ENCODE measurements at regions not wholly inside any gene's neighbourhood (a gene's known extent, or its start where the extent isn't known, plus 50 kb on each side); places are given as distances from the start of the nearest gene placed in this dataset.
A peak's percentile ranks its signal among the peaks of the same experiment; 100 is the strongest.

DNA sequence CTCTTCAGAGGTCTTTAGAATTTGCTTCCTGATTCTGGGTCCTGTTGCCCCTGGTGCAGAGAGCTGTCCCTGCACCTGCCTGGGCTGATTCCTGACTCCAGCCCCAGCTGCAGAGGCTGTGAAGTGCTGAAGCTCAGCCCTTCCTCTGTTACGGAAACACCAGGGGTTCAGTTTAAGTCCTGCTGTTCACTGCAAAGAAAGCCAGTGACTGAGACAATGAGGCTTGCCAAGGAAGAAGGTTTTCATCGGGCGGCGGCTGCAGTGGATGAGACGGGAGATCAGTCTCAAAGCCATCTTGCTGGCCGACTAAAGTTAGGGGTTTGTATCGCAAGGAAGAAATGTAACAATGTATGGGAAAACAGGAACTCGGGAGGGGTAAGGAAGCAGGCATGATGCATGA lies 142.4 kb upstream of the ZNF236 start:
- DNase-seq: no peak

DNA sequence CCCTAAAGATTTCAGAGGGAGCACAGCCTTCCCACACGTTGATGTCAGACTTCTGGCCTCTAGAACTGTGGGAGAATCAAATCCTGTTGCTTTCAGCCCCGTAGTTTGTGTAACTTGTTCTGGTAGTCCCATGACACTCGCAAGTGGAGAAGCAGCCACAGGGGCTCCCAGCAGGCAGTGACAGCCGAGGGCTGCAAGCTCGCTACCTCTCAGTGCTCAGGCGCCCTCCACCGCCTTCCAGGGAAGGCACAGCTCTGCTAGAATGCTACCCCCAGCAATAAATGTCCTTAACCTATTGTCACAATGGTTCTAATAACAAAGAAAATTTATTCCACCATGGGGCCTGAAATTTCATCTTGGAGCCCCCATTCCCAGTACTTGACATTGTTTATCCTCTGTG lies 143.1 kb upstream of the ZNF236 start:
- no peak for DNase-seq

DNA sequence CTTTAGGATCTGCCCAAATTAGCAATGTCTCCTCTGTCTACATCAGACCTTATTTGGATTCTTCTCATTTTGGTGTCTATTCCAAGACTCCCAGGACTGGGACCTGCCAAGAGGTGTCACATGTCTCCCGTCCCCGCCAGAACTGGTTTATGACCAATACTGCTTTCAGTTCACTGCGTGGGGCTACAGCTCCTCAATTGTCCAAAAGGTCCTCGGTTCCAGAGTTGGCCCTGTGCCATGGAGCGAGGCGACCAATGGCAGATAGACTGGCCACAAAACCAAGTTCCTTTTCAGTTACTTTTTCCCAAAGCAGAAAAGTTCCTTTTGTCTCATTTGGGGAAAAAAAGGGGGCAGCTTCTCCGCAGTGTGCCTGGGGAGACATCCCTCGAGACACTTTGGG lies 144.1 kb upstream of the ZNF236 start:
- DNase-seq: no peak

DNA sequence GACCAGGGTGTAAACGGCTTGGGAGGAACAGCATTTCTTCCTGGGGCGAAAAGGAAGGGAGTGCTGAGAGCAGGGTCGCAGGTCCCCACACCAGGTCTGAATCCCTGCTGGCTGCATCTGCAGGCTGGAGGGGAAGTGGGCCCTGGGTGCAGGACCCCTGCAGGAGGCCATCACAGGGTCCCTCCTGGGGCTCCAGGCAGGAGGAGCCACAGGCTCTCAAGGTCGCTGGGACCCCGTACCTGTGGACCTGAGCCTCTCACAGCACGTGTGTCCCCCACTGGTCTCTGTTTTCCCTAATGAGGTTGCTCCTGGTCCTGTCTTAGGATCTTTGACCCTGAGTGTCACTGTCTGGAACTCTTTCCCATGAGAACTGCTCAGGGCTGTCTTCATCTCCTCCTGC lies 147.8 kb upstream of the ZNF236 start:
- no peak for DNase-seq

DNA sequence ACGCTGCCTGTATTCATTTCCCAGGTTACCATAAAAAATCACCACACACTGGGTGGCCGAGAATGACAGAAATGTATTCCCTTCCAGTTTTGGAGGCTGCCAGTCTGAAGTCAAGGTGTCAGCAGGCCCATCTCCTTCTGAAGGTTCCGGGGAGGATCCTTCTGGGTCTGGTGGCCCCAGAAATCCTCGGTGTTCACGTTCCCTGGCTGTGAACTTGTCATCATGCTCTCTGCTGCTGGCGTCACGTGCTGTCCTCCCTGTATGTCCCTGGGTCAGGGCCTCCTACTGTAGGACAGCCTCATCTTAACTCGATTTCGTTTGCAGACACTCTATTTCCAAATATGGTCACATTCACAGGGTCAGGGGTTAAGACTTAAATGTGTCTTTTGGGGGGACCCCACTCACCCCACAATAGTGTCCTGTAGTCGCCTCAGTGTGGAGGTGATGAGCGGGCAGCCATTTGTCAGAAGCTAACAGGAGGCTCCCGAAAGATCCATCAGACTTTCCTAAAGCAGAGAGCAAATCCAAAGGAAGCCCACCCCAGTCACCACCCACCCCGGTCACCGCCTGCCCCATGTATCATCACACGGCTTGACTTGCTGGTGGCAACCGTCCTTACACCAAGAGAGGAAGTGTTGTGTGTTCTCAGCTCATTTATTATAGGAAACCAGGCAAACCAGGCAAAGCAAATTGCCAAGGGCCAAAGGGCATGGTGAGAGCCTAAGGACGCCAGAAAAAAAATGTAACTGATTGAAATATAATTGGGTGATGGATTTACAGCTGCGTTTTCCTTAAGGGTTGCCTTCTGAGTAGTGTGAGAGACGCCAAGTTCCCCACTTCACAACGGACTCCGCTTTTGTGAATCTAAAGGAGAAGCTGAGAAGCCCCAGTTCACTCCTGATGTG lies 148.8 kb upstream of the ZNF236 start:
- no peak for DNase-seq

DNA sequence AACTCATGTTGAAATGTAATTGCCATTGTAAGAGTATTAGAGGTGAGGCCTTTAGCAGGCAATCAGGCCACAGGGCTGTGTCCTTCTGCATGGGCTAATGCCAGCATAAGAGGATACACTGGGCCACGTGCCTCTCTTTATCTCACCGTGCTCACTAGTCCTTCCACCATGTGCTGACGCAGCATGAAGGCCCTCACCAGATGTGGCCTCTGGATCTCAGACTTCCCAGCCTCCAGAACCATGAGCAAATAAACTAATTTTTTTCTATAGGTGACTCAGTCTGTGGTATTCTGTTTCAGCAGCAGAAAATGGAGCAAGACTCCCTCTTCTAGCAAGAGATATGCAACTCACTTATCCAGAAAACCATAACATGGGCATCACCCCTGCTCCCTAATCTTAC lies 149.7 kb upstream of the ZNF236 start:
- DNase-seq: no peak

DNA sequence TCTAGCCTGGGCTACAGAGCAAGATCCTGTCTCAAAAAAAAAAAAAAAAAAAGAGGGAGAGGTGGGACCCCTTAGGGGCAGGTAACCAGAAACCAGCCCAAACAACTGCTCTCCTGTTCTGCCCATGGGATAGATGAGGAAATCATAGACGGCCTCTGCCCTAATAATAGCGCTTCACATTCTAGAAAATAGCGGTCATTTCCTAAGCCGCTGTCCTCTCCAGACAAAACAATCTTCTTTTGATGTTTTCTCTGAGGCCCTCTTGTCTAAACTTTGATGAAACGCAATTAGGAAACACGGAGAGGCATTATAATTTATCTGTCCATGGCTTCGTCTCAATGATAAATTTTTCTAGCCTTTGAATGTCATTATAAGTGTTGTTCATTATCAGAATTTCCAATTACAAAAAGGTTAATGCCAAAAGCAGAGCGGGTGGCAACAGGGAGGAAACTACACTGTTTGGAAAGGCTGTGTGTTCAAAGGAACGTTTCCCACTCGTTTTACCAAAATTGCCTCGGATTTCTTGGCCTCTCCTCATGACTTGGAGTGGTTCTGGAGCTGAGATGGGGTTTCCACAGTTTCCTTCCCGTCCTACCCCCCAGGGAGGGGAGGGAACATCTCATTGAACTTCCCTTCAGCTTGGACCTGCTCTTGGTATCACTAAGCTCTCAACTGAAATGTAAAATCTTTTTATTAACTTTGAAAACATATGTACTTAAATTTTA lies 151.6 kb upstream of the ZNF236 start:
- no peak for DNase-seq

DNA sequence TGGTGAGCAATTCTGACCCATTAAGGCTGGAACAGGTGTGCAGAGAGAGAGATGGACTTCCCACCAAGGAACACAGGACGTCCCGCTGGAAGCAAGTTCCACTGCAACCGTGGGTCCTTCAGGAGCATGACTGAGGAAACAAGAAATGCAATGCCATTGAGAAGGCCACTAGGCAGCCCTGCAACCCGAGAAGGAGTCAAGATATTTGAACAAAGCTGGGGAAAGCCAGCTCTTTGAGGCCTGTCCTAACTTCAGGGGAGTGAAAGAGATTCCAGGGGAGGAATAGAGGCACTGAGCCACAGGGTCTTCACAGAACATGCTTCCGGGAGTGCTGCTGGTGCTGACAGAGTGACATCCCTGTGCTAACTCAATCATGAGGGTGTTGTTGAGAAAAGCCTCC lies 153.8 kb upstream of the ZNF236 start:
- DNase-seq: no peak

DNA sequence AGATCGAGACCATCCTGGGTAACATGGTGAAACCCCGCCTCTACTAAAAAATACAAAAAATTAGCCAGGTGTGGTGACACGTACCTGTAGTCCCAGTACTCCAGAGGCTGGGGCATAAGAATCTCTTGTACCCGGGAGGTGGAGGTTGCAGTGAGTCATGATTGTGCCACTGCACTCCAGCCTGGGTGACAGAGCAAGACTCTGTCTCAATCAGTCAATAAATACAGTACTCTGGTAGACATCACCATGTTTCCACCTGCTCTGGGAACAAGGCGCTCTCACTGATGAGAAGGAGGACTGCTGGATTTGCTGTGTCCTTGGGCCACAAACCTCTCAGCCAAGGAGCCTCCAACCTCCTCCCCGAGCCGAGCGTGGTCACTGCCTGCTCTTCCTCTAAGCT lies 154.2 kb upstream of the ZNF236 start:
- no peak for DNase-seq

DNA sequence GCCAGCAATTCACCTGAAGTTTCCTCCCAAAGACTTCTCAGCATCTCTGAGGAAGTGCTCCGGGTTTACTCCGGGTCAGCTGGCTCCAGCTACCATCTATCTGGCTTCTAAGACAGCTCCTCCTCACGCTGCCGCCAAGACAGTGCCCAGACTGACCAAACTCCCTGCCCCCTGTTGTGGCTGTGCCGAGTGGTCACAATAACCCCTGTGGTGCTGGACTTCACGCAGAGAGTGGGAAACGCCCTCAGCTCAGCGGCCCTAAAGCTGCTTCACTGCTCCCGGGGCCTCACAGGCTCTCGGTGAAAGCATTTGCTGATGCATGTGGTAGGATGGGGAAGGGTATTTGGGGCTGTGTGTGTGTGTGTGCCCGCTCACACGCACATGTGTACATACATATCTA lies 154.8 kb upstream of the ZNF236 start:
- DNase-seq: no peak

DNA sequence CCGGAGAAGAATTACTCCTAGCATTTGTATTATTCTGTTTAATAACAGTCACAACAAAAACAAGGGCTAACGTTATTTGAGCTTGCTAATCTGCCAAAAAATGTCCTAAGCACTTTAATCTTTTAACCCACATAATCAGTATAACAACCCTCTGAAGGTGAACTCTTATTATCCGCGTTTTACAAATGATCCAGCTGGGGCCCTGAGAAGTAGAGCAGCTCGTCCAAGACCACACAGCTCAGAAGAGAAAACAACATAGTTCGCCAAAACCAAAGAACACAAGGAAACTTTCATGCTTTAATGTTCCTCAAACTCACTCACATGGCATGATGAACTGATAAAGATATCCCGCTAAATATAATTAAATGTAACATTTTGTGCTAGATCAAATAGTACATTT lies 159.7 kb upstream of the ZNF236 start:
- no peak for DNase-seq

DNA sequence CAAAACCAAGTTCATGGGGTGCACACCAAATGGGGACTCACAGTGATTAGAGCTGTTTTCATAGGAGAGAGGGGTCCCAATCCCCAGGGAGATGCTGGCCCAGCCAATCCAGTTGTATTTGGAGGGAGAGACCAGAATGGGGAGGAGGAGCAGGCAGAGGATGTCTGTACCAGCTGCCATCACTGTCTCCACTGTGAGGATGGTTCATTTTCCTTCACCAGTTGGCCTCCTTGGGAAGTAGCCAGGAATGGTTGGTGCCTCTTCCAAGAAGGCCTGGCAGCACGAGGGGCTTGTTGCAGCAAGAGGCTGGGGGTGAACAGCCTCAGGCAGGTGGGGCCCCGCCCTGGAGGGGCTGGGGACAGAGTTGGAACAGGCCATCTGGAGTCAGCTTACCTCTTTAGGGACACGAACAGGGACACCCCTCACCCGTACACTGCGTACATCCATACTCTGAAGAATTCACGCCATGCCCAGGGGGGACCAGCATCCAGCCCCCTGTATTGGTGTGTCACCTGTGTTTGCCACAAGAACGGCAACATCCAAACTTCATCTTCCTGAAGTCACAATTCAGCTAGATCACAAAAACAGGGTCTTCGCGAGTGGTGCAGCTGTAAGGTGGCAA lies 161.7 kb upstream of the ZNF236 start:
- no peak for DNase-seq

DNA sequence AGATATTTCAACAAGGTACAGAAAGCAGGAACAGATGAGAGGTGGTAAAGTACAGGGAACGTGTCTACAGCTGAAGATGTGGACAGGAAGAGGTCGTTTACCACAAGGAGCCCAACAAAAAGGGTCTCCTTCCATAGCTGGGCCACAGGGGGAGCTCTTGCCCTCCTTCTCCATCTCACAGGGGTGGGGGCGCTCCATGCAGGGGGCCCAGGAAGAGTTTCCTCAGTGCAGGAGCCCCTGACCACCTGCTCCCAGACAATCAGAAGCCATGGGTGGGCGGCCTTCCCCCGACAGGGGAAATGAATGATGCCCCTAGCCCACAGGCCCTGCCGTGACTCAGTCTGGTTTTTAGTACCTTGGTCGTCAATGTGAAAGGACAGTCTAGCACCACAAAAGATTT lies 163.6 kb upstream of the ZNF516 start:
- peak; percentile 20 for DNase-seq

DNA sequence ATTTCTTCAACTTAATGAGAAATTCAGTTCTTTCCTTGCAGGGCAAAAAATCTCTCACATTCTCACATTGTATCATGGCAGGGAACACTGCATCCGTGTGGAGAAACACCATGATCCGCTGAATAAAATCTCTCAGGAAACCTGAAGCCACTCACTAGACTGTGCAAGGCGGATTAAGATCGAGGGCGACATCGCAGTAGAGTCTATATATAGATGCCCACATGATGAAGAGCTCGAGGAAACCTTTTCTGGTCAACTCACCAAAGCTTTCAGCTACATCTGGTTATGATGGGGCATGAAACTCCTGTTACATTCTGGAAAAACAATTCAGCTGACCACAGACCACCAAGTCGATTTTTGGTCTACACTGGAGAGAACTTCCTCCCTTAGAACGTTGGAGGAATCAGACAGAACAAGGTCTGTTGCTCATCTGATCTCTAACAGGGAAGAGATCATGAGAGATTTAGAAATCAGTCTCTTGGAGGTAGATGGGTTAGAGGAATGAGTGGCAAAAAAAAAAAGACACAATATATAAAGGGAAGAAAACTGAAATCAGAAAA lies 162.9 kb upstream of the ZNF516 start:
- peak; percentile 31 for DNase-seq

DNA sequence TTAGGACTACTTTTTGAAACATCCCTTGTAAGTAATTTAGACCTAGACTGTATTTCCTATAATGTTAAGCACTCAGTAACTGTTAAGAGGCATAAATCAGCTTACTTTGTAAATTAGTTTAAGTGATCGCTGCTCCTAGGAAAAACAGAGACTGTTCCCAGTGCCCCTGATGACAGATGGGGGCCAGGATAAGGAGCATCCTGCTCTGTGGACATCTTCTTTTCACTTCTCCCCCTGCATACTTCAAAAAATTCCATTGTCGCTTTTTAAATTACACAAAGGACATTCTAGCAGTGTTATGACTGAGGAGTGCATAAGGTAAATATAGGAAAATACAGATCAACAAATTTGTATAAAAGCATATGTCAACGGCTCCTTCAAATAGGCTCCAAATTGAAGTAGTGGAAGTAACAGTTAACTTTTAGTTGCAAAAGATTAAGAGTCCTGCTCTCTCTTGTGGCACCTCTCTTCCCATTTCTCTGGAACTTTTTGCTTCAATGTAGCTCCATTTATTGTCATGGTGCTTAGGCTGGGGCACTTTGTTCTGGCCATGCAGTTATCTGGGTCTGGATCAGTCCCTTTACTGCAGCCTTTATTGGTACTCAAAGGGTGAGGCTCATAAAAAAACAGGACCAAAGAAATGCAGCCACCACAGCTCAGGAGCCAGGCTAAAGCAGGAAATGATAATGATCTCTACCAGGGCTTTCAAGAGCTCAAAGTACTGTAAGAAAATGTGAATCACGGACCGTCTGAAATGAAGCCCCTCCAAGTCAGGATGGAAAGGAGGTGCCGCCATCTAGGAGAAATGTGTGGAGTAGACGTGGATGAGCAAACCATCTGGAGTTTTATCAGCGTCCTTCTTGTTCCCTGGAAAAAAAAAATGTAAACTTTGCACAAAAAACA lies 162.1 kb upstream of the ZNF516 start:
- DNase-seq: no peak

DNA sequence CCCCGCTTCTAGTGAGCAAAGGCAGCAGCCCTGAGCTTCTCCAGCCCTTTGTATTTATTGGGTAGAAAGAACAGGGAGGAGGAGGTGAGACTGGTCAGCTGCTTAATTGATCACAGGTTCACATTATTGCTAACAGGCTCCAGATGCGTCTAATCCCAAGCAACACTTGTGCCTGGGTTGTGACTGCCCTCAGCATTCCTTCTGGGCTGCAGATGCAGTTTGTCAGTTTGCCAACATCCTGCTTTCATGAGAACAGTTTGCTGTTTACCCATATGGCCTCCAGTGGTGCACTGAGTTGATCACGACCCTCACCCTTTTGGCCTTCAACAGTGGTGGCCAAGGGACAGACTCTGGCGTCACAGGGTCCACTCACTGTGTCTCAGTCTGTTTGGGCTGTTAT lies 159.5 kb upstream of the ZNF516 start:
- DNase-seq: no peak

DNA sequence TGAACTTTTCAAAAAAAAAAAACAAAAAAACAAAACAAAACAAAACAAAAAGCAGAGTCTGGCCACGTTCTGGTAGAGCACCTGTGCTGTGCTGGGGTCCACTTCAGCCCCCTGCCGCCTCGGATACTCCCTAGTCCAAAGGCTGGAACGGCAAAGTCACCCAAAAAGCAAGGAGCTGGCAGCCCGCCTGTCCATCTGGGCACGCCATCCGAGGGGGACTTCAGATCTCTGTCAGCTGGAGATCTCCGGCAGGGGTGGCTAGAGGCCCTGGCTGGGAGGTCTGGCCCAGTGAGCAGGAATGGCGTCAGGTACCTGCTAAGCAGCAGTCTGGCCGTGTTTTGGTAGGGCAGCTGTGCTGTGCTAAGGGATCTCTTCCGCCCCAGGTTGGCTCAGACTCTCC lies 152.3 kb upstream of the ZNF516 start:
- no peak for DNase-seq

DNA sequence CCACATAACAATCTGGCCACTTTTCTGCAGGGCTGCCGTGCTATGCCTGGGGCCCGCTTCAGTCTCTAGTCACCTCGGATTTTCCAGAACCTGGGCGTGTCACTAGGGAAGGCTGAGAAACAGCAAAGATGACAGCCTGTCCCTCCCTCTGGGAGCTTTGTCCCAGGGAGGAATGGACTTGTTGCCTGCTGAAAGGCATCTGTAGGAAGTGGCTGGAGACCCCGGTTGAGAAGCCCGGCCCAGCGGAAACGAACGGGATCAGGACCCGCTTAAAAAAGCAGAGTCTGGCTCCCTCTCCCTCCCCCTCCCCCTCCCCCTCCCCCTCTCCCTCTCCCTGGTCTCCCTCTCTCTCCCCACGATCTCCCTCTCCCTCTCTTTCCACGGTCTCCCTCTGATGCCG lies 149.5 kb upstream of the ZNF516 start:
- no peak for DNase-seq

DNA sequence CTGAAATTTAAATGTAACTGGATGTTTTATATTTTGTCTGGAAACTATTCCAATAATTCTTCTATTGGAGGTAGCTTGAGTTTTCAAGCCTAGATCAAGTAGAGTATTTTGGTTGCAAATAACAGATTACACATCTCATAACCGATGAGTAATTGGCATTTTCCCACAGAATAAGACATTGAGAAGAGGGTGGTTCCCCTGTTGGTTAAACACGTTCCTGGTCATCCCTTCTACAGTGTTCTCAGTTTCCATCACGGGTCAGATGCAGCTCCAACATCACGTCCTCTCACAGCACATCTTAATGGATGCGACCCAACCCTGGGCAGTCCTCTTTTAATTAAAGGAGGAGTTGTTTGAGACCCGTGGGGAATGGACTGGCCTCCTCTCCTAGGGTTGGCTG lies 149.0 kb upstream of the ZNF516 start:
- peak; percentile 37 for DNase-seq

DNA sequence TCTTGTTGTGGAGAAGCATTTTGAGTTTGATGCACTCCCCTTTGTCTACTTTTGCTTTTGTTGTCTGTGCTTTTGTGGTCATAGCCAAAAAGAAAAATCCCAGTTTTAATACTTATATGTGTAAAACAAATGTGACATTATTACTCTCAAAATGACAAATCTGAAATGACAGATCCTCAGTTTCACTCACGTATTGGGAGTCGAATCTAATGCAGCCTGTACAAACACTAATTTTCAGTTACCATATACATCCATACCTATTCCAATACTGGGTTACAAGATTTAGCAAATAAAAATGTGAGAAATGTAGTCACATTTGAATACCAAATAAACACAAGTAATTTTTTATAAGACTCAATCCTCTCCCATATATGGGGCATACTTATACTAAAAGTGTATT lies 148.2 kb upstream of the ZNF516 start:
- DNase-seq: peak; percentile 15

DNA sequence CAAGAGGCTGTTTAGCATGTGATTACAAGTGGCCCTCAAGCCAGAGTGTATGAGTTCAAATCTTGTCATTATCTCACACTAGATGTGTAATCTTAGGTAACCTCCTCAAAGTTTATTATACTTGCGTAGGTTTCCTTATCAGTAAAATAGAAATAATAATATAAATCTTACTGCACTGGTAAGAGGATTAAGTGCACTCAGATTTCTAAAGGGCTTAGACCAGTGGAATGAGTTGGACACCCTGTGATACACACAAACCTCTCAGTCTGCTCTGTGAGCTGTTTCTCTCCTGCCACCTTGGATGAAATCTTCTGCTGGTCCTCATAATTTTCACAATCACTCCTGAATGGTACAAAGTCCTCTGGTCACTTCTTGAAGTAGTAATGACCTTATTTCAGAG lies 145.4 kb upstream of the ZNF516 start:
- no peak for DNase-seq

DNA sequence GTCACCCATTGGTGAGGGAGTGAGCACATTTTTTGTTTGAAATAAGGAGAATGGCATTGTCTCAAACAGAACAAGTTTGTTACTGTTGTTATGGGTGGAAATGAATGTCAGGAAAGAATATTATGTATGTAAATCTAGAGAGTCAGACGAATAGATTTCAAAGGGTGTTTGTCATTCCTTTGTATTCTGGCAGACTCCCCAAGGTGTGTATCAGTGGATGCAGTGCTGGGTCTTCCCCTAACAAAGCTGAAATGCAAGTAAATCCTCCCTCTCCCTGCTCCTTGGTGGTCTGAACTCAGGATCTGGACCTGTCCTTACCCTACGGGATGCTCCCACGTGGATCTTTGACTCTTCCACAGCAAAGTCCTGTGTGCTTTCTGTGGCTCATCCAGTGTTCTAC lies 139.5 kb upstream of the ZNF516 start:
- no peak for DNase-seq
